Spleen (tissue), 7 donors: ENCODE measurements at regions not wholly inside any gene's neighbourhood (a gene's known extent, or its start where the extent isn't known, plus 50 kb on each side); places are given as distances from the start of the nearest gene placed in this dataset.

ENCODE experiments used
- CTCF ChIP-seq, 11 experiments: fragments of 200-600 bp in 7 of 11; fragments of 450-650 bp in 4 of 11; sonication (generic) in 4 of 11; IDR thresholded peaks in 8 of 11; conservative IDR thresholded peaks in 3 of 11; 1 replicate in 7 of 11; 2 replicates in 4 of 11; pipeline versions ENCODE4 v1.4.0 to v1.8.0; 2016 to 2021; ENCODE audit warnings: antibody characterized with exemption in 11 of 11, inconsistent platforms in 4 of 11, mild to moderate bottlenecking in 1 of 11
- POLR2A ChIP-seq, 3 donors: fragments of 450-650 bp; IDR thresholded peaks; one replicate each; pipeline ENCODE4 v1.5.1; 2017; ENCODE audit warnings: antibody characterized with exemption in 3 of 3, mild to moderate bottlenecking in 1 of 3
- POLR2AphosphoS5 ChIP-seq, 3 donors: sonication (generic); formaldehyde crosslinking; IDR thresholded peaks; one replicate each; pipeline ENCODE4 v1.5.1; 2017; ENCODE audit warnings: antibody characterized with exemption in 3 of 3
- donor health status: DM: no; HTN: no; CAD: no; lungs with moderate emphysema.
- donor health status: DM: no; HTN: no; CAD: no.
- donor health status: DM: no; HTN: no; CAD: no.

GRCh38 chr6:21420146-21420878, 173.2 kb upstream of the SOX4 start:
- TF ChIP-seq CTCF (IDR thresholded peaks at IDR 0.05 in 8 of 11, conservative IDR thresholded peaks at IDR 0.05 in 3 of 11) (no peak), POLR2A (IDR thresholded peaks at IDR 0.05) (no peak), POLR2AphosphoS5 (IDR thresholded peaks at IDR 0.05) (no peak)
